ENCODE measurements at regions not wholly inside any gene's neighbourhood (a gene's known extent, or its start where the extent isn't known, plus 50 kb on each side); places are given as distances from the start of the nearest gene placed in this dataset.

- DNase-seq = no peak
Measured at GRCh38 chr12:116650585-116651087, 87.2 kb downstream of the SPRING1 start.

- no peak for DNase-seq
Measured at GRCh38 chr12:116650062-116650461, 87.8 kb downstream of the SPRING1 start.

- no peak for DNase-seq
Measured at GRCh38 chr12:116647813-116648212, 88.6 kb downstream of the MAP1LC3B2 start.

GRCh38 chr12:116646901-116647300 is 87.7 kb downstream of the MAP1LC3B2 start:
- no peak for DNase-seq

GRCh38 chr12:116644806-116645205 is 85.6 kb downstream of the MAP1LC3B2 start:
- DNase-seq = no peak

GRCh38 chr12:116642683-116643082 is 83.5 kb downstream of the MAP1LC3B2 start:
- peak; percentile 62 for DNase-seq

GRCh38 chr12:116642106-116642505 is 82.9 kb downstream of the MAP1LC3B2 start:
- peak; percentile 69 for DNase-seq

- DNase-seq = no peak
Measured at GRCh38 chr12:116640281-116640680, 81.1 kb downstream of the MAP1LC3B2 start.

GRCh38 chr12:116639765-116640164 is 80.6 kb downstream of the MAP1LC3B2 start:
- DNase-seq = peak; percentile 39

- DNase-seq = no peak
Measured at GRCh38 chr12:116638376-116638775, 79.2 kb downstream of the MAP1LC3B2 start.

GRCh38 chr12:116637589-116638150 is 78.5 kb downstream of the MAP1LC3B2 start:
- DNase-seq = peak; percentile 82

GRCh38 chr12:116636608-116637519 is 77.7 kb downstream of the MAP1LC3B2 start:
- no peak for DNase-seq

- peak; percentile 99 for DNase-seq
Measured at GRCh38 chr12:116635487-116635886, 76.3 kb downstream of the MAP1LC3B2 start.

GRCh38 chr12:116633476-116633875 is 74.3 kb downstream of the MAP1LC3B2 start:
- no peak for DNase-seq

GRCh38 chr12:116631619-116632018 is 72.4 kb downstream of the MAP1LC3B2 start:
- no peak for DNase-seq

GRCh38 chr12:116630762-116631161 is 71.6 kb downstream of the MAP1LC3B2 start:
- DNase-seq = no peak

GRCh38 chr12:116629480-116629879 is 70.3 kb downstream of the MAP1LC3B2 start:
- DNase-seq = no peak

- DNase-seq = no peak
Measured at GRCh38 chr12:116628989-116629388, 69.8 kb downstream of the MAP1LC3B2 start.

GRCh38 chr12:116628450-116628793 is 69.2 kb downstream of the MAP1LC3B2 start:
- DNase-seq = no peak

Measured in MV-4-11 (cell line).